Body of pancreas (tissue), 4 donors: ENCODE measurements at regions not wholly inside any gene's neighbourhood (a gene's known extent, or its start where the extent isn't known, plus 50 kb on each side); places are given as distances from the start of the nearest gene placed in this dataset.
"Not testable (repeated sequence)": the region's sequence is repeated elsewhere in the genome, so short reads cannot be mapped to it uniquely, and the experiment has no call there.

ENCODE experiments used
- ATAC-seq: fragments of 150-250 bp; one replicate; pipeline ENCODE4 v1.9.1; 2016
- DNase-seq, 4 donors: peaks; one replicate each; pipeline ENCODE4 v3.0.0-alpha.2; 2019
- H3K27ac ChIP-seq, 4 donors: fragments of 200-600 bp; sonication (generic); 1 replicate in 3 of 4; 2 replicates in 1 of 4; pipeline versions ENCODE4 v1.5.1 to v1.6.1; 2016 to 2019; ENCODE audit warnings: mild to moderate bottlenecking in 1 of 4, mixed read lengths in 1 of 4, moderate library complexity in 1 of 4
- H3K27me3 ChIP-seq, 2 donors: fragments of 200-600 bp; sonication (generic); one replicate each; pipeline ENCODE4 v1.6.0; 2016; ENCODE audit warnings: mild to moderate bottlenecking in 1 of 2
- H3K36me3 ChIP-seq, 2 donors: fragments of 200-600 bp; sonication (generic); replicated peaks in 1 of 2; 2 replicates each; pipeline ENCODE4 v1.5.1; 2016; ENCODE audit warnings: low read depth in 2 of 2; ENCODE audit not compliant: insufficient read depth in 1 of 2
- H3K4me1 ChIP-seq: fragments of 200-600 bp; sonication (generic); one replicate; pipeline ENCODE4 v1.6.0; 2016
- H3K4me3 ChIP-seq, 2 donors: fragments of 200-600 bp; sonication (generic); 1 replicate in 1 of 2; 2 replicates in 1 of 2; pipeline ENCODE4 v1.5.1; 2016 to 2019
- H3K9me3 ChIP-seq, 3 donors: fragments of 200-600 bp; sonication (generic); 1 replicate in 2 of 3; 2 replicates in 1 of 3; pipeline ENCODE4 v1.5.1; 2016
- CTCF ChIP-seq, 7 experiments: fragments of 450-650 bp in 4 of 7; fragments of 200-600 bp in 3 of 7; sonication (generic) in 3 of 7; IDR thresholded peaks; one replicate each; pipeline ENCODE4 v1.5.1; 2016 to 2019; ENCODE audit warnings: antibody characterized with exemption in 7 of 7
- POLR2A ChIP-seq, 3 donors: fragments of 450-650 bp; IDR thresholded peaks; one replicate each; pipeline ENCODE4 v1.6.1; 2016; ENCODE audit warnings: antibody characterized with exemption in 3 of 3, mild to moderate bottlenecking in 2 of 3
- WGBS, 2 donors: methylation state at CpG; one replicate each; pipeline ENCODE4 v1.1.5; 2017; 5-methylcytosine and 5-hydroxymethylcytosine counted together
- intact Hi-C: fragments of 100-400 bp; cut with DNase I; formaldehyde crosslinking; loops from one replicate; pipeline ENCODE4 v1.15.1; 2023

- intact Hi-C loops = no loop called here
- H3K27ac ChIP-seq = no peak overlapping the region
- H3K4me3 ChIP-seq = no peak overlapping the region
- TF ChIP-seq CTCF (IDR thresholded peaks at IDR 0.05) (no peak), POLR2A (IDR thresholded peaks at IDR 0.05) (no peak)
- no peaks in the 10 kb centered on the region for H3K27me3 ChIP-seq
- H3K36me3 ChIP-seq = no peaks in the 10 kb centered on the region
- 82 to 87% methylated on average over 4 of the region's 4 CpGs for WGBS, 2 donors
- ATAC-seq (no peak), DNase-seq (no peak)
- H3K4me1 ChIP-seq = no peaks in the 10 kb centered on the region
- no peaks in the 10 kb centered on the region for H3K9me3 ChIP-seq
These were observed 309.1 kb downstream of the DMAC1 start for GRCh38 chr9:7490317-7491108.

GRCh38 chr9:7489036-7489435 is 310.5 kb downstream of the DMAC1 start:
- intact Hi-C loops = no loop called here
- 70 to 79% methylated on average over 2 of the region's 2 CpGs for WGBS, 2 donors
- ATAC-seq = no peak
- H3K9me3 ChIP-seq = no peaks in the 10 kb centered on the region
- TF ChIP-seq CTCF (IDR thresholded peaks at IDR 0.05) (no peak), POLR2A (IDR thresholded peaks at IDR 0.05) (no peak)
- peak in 1 of 4 donors; percentile 6 for DNase-seq
- H3K36me3 ChIP-seq = no peaks in the 10 kb centered on the region
- no peaks in the 10 kb centered on the region for H3K27me3 ChIP-seq
- no peak overlapping the region for H3K27ac ChIP-seq
- no peak overlapping the region for H3K4me3 ChIP-seq
- no peaks in the 10 kb centered on the region for H3K4me1 ChIP-seq

GRCh38 chr9:7484014-7484413 is 315.6 kb downstream of the DMAC1 start:
- 61 to 73% methylated on average over 1 of the region's 1 CpG for WGBS, 2 donors
- H3K4me1 ChIP-seq = not testable (repeated sequence)

GRCh38 chr9:7481570-7481969 is 318.0 kb downstream of the DMAC1 start:
- DNase-seq = no peak
- H3K4me3 ChIP-seq = no peak overlapping the region
- TF ChIP-seq CTCF (IDR thresholded peaks at IDR 0.05) = no peak
- TF ChIP-seq POLR2A (IDR thresholded peaks at IDR 0.05) = no peak
- intact Hi-C loops = no loop called here
- H3K36me3 ChIP-seq = no peaks in the 10 kb centered on the region
- H3K27me3 ChIP-seq = no peaks in the 10 kb centered on the region
- no peak for ATAC-seq
- no peaks in the 10 kb centered on the region for H3K9me3 ChIP-seq
- H3K4me1 ChIP-seq = no peaks in the 10 kb centered on the region
- H3K27ac ChIP-seq = no peak overlapping the region

More at GRCh38 chr9:7484014-7484413, 315.6 kb downstream of the DMAC1 start:
- H3K9me3 ChIP-seq, DNase-seq, intact Hi-C loops, H3K27ac ChIP-seq, H3K36me3 ChIP-seq, ATAC-seq, H3K4me3 ChIP-seq, H3K27me3 ChIP-seq: not testable (repeated sequence)

GRCh38 chr9:7479300-7479699 is 320.3 kb downstream of the DMAC1 start:
- DNase-seq (no peak), ATAC-seq (no peak)
- Histone ChIP-seq H3K27ac (no peak overlapping the region), H3K4me3 (no peak overlapping the region), H3K9me3 (no peaks in the 10 kb centered on the region), H3K36me3 (no peaks in the 10 kb centered on the region), H3K27me3 (no peaks in the 10 kb centered on the region), H3K4me1 (no peaks in the 10 kb centered on the region)
- intact Hi-C loops = no loop called here
- 65 to 74% methylated on average over 4 of the region's 4 CpGs for WGBS, 2 donors
- no peak for TF ChIP-seq CTCF (IDR thresholded peaks at IDR 0.05)
- no peak for TF ChIP-seq POLR2A (IDR thresholded peaks at IDR 0.05)
